SK-N-SH (cell line): ENCODE measurements at regions not wholly inside any gene's neighbourhood (a gene's known extent, or its start where the extent isn't known, plus 50 kb on each side); places are given as distances from the start of the nearest gene placed in this dataset.

Source experiments
- CTCF ChIA-PET: fragments of 300-600, 350-600 bp; formaldehyde crosslinking; extraction: SDS; loops from one replicate; lab custom pipeline; 2021; lab: Yijun Ruan, JAX
- POLR2A ChIA-PET: fragments of 350-600 bp; sonication (Branson Sonifier 250); formaldehyde crosslinking; extraction: SDS; loops from one replicate; lab custom pipeline; 2020; ENCODE audit warnings: antibody characterized with exemption, inconsistent platforms; lab: Yijun Ruan, JAX
- DNase-seq: peaks from one replicate; pipeline ENCODE4 v3.0.0; 2012
- H2AFZ ChIP-seq: fragments of 200-600 bp; sonication (generic); 2 replicates; pipeline ENCODE4 v1.8.1; 2016; ENCODE audit warnings: antibody characterized with exemption, mild to moderate bottlenecking, low read depth
- H3F3A ChIP-seq: fragments of 200-600 bp; sonication (generic); replicated peaks from 2 replicates; pipeline ENCODE3; 2016; ENCODE audit warnings: antibody characterized with exemption, mild to moderate bottlenecking; ENCODE audit not compliant: insufficient read depth
- H3K27ac ChIP-seq, 2 experiments: fragments of 200-500 bp in 1 of 2; fragments of 200-600 bp in 1 of 2; sonication (Bioruptor generic) in 1 of 2; sonication (generic), shearing (Covaris generic) in 1 of 2; 2 replicates each; pipeline versions ENCODE4 v1.5.1 to v1.6.1; 2014 to 2016; ENCODE audit warnings: low read depth in 2 of 2, inconsistent platforms in 1 of 2, low read length in 1 of 2, mild to moderate bottlenecking in 1 of 2, mixed read lengths in 1 of 2
- H3K27me3 ChIP-seq: fragments of 200-600 bp; sonication (generic), shearing (Covaris generic); 2 replicates; pipeline ENCODE4 v1.6.1; 2016; ENCODE audit warnings: mixed run types; ENCODE audit not compliant: insufficient read depth
- H3K36me3 ChIP-seq, 2 experiments: fragments of 200-500 bp in 1 of 2; fragments of 200-600 bp in 1 of 2; sonication (Bioruptor generic) in 1 of 2; sonication (generic) in 1 of 2; replicated peaks in 1 of 2; 2 replicates each; pipeline versions ENCODE3 to v1.5.1; 2014 to 2016; ENCODE audit warnings: low read length in 1 of 2, mild to moderate bottlenecking in 1 of 2; ENCODE audit not compliant: insufficient read depth in 2 of 2, control insufficient read depth in 1 of 2
- H3K4me1 ChIP-seq, 2 experiments: fragments of 200-500 bp in 1 of 2; fragments of 200-600 bp in 1 of 2; sonication (Bioruptor generic) in 1 of 2; sonication (generic), shearing (Covaris generic) in 1 of 2; 2 replicates each; pipeline versions ENCODE4 v1.5.1 to v1.6.1; 2014 to 2016; ENCODE audit warnings: low read depth in 1 of 2, low read length in 1 of 2, mixed run types in 1 of 2; ENCODE audit not compliant: insufficient read depth in 2 of 2, control insufficient read depth in 1 of 2
- H3K4me2 ChIP-seq: fragments of 200-600 bp; sonication (generic), shearing (Covaris generic); 2 replicates; pipeline ENCODE4 v1.6.1; 2017; ENCODE audit warnings: mixed run types
- H3K4me3 ChIP-seq, 2 experiments: fragments of 200-500 bp in 1 of 2; fragments of 200-600 bp in 1 of 2; sonication (Bioruptor generic) in 1 of 2; sonication (generic), shearing (Covaris generic) in 1 of 2; 2 replicates each; pipeline versions ENCODE4 v1.5.1 to v1.8.1; 2014 to 2016; ENCODE audit warnings: low read depth in 2 of 2, inconsistent platforms in 1 of 2, low read length in 1 of 2, mild to moderate bottlenecking in 1 of 2, mixed read lengths in 1 of 2, moderate library complexity in 1 of 2
- H3K79me2 ChIP-seq: fragments of 200-600 bp; sonication (generic); 2 replicates; pipeline ENCODE4 v1.8.1; 2017; ENCODE audit warnings: mild to moderate bottlenecking; ENCODE audit not compliant: insufficient read depth
- H3K9ac ChIP-seq: fragments of 200-600 bp; sonication (generic); 2 replicates; pipeline ENCODE4 v1.6.1; 2017; ENCODE audit warnings: mixed run types
- H3K9me2 ChIP-seq: fragments of 200-600 bp; sonication (generic); 2 replicates; pipeline ENCODE4 v1.6.1; 2017; ENCODE audit warnings: mixed run types
- H3K9me3 ChIP-seq: fragments of 200-600 bp; sonication (generic); 2 replicates; pipeline ENCODE4 v1.6.1; 2017; ENCODE audit warnings: mixed run types, mild to moderate bottlenecking, moderate library complexity
- H4K20me1 ChIP-seq: fragments of 200-600 bp; sonication (generic); 2 replicates; pipeline ENCODE4 v1.6.1; 2017; ENCODE audit warnings: mild to moderate bottlenecking, mixed run types; ENCODE audit not compliant: insufficient read depth
- CHD2 ChIP-seq: fragments of 150-350 bp; IDR thresholded peaks from 2 replicates; pipeline ENCODE4 v1.6.1; 2018; ENCODE audit warnings: low read length; ENCODE audit not compliant: partially characterized antibody
- ELF1 ChIP-seq: IDR thresholded peaks from 2 replicates; pipeline ENCODE4 v1.4.0; 2012
- EZH2phosphoT487 ChIP-seq: fragments of 200-600 bp; sonication (generic); IDR thresholded peaks from 2 replicates; pipeline ENCODE4 v1.6.1; 2017; ENCODE audit warnings: low read depth, mixed run types, mild to moderate bottlenecking, antibody characterized with exemption, moderate library complexity, borderline replicate concordance
- GABPA ChIP-seq: IDR thresholded peaks from 2 replicates; pipeline ENCODE4 v1.4.0; 2012; ENCODE audit warnings: low read depth, mild to moderate bottlenecking
- GATA2 ChIP-seq: sonication (generic); formaldehyde crosslinking; IDR thresholded peaks from 2 replicates; pipeline ENCODE4 v1.5.0; 2020; ENCODE audit warnings: mild to moderate bottlenecking, missing genetic modification reagents
- JUND ChIP-seq: IDR thresholded peaks from 2 replicates; pipeline ENCODE4 v1.4.0; 2012
- MXI1 ChIP-seq: IDR thresholded peaks from 2 replicates; pipeline ENCODE4 v1.6.1; 2012; ENCODE audit warnings: mild to moderate bottlenecking, low read depth, low read length, improper control_type of control experiment
- NFIC ChIP-seq: IDR thresholded peaks from 2 replicates; pipeline ENCODE4 v1.4.0; 2012; ENCODE audit warnings: borderline replicate concordance
- NRF1 ChIP-seq: IDR thresholded peaks from 2 replicates; pipeline ENCODE4 v1.6.1; 2012; ENCODE audit warnings: low read depth, mild to moderate bottlenecking, low read length
- POLR2AphosphoS5 ChIP-seq: IDR thresholded peaks from 2 replicates; pipeline ENCODE4 v1.6.1; 2012; ENCODE audit warnings: low read depth, low read length
- RFX5 ChIP-seq: IDR thresholded peaks from 2 replicates; pipeline ENCODE4 v1.6.1; 2012; ENCODE audit warnings: mild to moderate bottlenecking, improper control_type of control experiment, low read length
- RXRA ChIP-seq: IDR thresholded peaks from 2 replicates; pipeline ENCODE4 v1.4.0; 2012; ENCODE audit warnings: low read depth, mild to moderate bottlenecking, borderline replicate concordance
- SIN3A ChIP-seq: IDR thresholded peaks from 2 replicates; pipeline ENCODE4 v1.6.1; 2012; ENCODE audit warnings: low read depth, mild to moderate bottlenecking, low read length, moderate library complexity, borderline replicate concordance
- TAF1 ChIP-seq: IDR thresholded peaks from 2 replicates; pipeline ENCODE4 v1.6.1; 2012; ENCODE audit warnings: low read depth, mild to moderate bottlenecking, low read length, moderate library complexity, borderline replicate concordance
- WGBS: methylation state at CpG from one replicate; pipeline ENCODE4 v1.1.6; 2017; ENCODE audit warnings: low lambda C conversion rate; 5-methylcytosine and 5-hydroxymethylcytosine counted together
- TF ChIP-seq, protein P1 (sequence below): fragments of 150-350 bp; IDR thresholded peaks from 2 replicates; pipeline ENCODE4 v1.6.1; 2016; ENCODE audit warnings: mild to moderate bottlenecking, low read depth, low read length
- TF ChIP-seq, protein P2 (sequence below): fragments of 150-350 bp; IDR thresholded peaks from 2 replicates; pipeline ENCODE4 v1.6.1; 2017; ENCODE audit warnings: antibody characterized with exemption, low read length, low read depth, borderline replicate concordance
- TF ChIP-seq, protein P3 (sequence below): IDR thresholded peaks from 2 replicates; pipeline ENCODE4; 2012
- TF ChIP-seq, protein P4 (sequence below): IDR thresholded peaks from 2 replicates; pipeline ENCODE4 v1.4.0; 2012; ENCODE audit warnings: low read depth

DNA sequence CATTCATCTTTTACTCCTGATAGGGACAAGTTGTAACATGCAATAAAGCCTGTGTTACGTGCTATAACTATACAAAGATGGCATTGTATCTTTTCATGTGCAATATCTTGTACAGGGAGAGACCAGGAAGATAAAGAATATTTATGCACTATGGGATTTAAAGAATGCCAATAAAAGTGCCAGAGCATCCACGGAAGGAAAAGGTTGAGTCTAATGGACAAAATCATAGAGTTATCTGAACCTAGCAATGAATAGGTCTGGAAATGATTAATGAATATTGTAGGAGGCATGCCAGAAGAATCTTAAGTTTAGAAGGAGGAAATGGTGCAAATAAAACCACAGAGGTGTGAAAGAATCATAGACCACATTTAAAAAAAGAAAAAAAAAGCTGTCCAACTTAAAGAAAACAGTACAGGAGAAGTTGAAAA, 263.9 kb downstream of the KCNC2 start (continued):
- TF ChIP-seq TAF1 = no peak

DNA sequence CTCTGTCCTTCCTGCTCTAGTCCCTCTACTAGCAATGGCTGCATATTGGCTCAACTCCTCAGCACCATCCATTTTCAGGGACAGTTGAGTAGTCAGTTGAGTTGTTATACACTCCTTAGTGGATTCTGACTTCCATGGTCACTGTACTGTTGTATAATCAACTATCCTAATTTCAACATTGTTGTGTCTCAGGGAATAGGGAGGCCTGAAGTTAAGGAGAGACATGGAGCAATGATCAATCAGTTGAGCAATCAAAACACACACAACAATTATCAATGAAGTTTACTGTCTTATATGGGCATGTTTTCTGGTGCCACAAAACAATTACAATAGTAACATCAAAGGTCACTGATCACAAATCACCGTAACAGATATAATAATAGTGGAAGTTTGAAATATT, 255.9 kb downstream of the KCNC2 start:
- no peaks in the 10 kb centered on the region for H3K36me3 ChIP-seq
- H3K9me2 ChIP-seq = no peaks in the 10 kb centered on the region
- no peak for DNase-seq
- no peak overlapping the region for H3K9ac ChIP-seq
- H3F3A ChIP-seq = no peaks in the 10 kb centered on the region
- no peaks in the 10 kb centered on the region for H3K4me1 ChIP-seq
- H2AFZ ChIP-seq = no peak overlapping the region
- no peaks in the 10 kb centered on the region for H3K79me2 ChIP-seq
- no peak overlapping the region for H3K4me3 ChIP-seq
- no peak for TF ChIP-seq JUND
- TF ChIP-seq, protein P1, sequence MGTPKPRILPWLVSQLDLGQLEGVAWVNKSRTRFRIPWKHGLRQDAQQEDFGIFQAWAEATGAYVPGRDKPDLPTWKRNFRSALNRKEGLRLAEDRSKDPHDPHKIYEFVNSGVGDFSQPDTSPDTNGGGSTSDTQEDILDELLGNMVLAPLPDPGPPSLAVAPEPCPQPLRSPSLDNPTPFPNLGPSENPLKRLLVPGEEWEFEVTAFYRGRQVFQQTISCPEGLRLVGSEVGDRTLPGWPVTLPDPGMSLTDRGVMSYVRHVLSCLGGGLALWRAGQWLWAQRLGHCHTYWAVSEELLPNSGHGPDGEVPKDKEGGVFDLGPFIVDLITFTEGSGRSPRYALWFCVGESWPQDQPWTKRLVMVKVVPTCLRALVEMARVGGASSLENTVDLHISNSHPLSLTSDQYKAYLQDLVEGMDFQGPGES = no peak
- no peak for TF ChIP-seq ELF1
- TF ChIP-seq MXI1 = no peak
- no peak for TF ChIP-seq POLR2AphosphoS5
- TF ChIP-seq, protein P2, sequence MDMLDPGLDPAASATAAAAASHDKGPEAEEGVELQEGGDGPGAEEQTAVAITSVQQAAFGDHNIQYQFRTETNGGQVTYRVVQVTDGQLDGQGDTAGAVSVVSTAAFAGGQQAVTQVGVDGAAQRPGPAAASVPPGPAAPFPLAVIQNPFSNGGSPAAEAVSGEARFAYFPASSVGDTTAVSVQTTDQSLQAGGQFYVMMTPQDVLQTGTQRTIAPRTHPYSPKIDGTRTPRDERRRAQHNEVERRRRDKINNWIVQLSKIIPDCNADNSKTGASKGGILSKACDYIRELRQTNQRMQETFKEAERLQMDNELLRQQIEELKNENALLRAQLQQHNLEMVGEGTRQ = no peak
- TF ChIP-seq, protein P3, sequence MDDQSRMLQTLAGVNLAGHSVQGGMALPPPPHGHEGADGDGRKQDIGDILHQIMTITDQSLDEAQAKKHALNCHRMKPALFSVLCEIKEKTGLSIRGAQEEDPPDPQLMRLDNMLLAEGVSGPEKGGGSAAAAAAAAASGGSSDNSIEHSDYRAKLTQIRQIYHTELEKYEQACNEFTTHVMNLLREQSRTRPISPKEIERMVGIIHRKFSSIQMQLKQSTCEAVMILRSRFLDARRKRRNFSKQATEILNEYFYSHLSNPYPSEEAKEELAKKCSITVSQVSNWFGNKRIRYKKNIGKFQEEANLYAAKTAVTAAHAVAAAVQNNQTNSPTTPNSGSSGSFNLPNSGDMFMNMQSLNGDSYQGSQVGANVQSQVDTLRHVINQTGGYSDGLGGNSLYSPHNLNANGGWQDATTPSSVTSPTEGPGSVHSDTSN = no peak
- TF ChIP-seq, protein P4, sequence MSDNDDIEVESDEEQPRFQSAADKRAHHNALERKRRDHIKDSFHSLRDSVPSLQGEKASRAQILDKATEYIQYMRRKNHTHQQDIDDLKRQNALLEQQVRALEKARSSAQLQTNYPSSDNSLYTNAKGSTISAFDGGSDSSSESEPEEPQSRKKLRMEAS = no peak
- no peak for TF ChIP-seq RXRA
- no peak for TF ChIP-seq CHD2
- TF ChIP-seq GABPA = no peak
- TF ChIP-seq SIN3A = no peak
- TF ChIP-seq NFIC = no peak
- no peak for TF ChIP-seq RFX5
- TF ChIP-seq GATA2 = no peak
- TF ChIP-seq NRF1 = no peak
- no peak for TF ChIP-seq EZH2phosphoT487
- TF ChIP-seq, all 33 proteins: peak for 0
- CTCF ChIA-PET = no interaction called here
- Histone ChIP-seq H4K20me1 (no peaks in the 10 kb centered on the region), H3K4me2 (no peak overlapping the region), H3K9me3 (no peaks in the 10 kb centered on the region), H3K27me3 (no peaks in the 10 kb centered on the region), H3K27ac (no peak overlapping the region)
- POLR2A ChIA-PET = no interaction called here
- 23% methylated on average over 1 of the region's 1 CpG for WGBS
